ENCODE measurements at regions not wholly inside any gene's neighbourhood (a gene's known extent, or its start where the extent isn't known, plus 50 kb on each side); places are given as distances from the start of the nearest gene placed in this dataset.

GRCh38 chr14:65954942-65955341, 531.2 kb upstream of the CCDC196 start:
- TF ChIP-seq, protein P1, sequence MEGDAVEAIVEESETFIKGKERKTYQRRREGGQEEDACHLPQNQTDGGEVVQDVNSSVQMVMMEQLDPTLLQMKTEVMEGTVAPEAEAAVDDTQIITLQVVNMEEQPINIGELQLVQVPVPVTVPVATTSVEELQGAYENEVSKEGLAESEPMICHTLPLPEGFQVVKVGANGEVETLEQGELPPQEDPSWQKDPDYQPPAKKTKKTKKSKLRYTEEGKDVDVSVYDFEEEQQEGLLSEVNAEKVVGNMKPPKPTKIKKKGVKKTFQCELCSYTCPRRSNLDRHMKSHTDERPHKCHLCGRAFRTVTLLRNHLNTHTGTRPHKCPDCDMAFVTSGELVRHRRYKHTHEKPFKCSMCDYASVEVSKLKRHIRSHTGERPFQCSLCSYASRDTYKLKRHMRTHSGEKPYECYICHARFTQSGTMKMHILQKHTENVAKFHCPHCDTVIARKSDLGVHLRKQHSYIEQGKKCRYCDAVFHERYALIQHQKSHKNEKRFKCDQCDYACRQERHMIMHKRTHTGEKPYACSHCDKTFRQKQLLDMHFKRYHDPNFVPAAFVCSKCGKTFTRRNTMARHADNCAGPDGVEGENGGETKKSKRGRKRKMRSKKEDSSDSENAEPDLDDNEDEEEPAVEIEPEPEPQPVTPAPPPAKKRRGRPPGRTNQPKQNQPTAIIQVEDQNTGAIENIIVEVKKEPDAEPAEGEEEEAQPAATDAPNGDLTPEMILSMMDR (IDR thresholded peaks at IDR 0.05; ENCODE audit: low read depth, low read length) = no peak
- TF ChIP-seq EZH2phosphoT487 (IDR thresholded peaks at IDR 0.05; ENCODE audit: low read depth) = no peak
